GM12878 (cell line): ENCODE measurements at regions not wholly inside any gene's neighbourhood (a gene's known extent, or its start where the extent isn't known, plus 50 kb on each side); places are given as distances from the start of the nearest gene placed in this dataset.

Experiments
- ATF7 ChIP-seq: fragments of 450-650 bp; IDR thresholded peaks from 2 replicates; pipeline ENCODE4 v1.6.1; 2016; ENCODE audit warnings: low read depth, mild to moderate bottlenecking
- CEBPB ChIP-seq, 2 experiments: fragments of 150-350 bp in 1 of 2; IDR thresholded peaks; 2 replicates each; pipeline ENCODE4 v1.6.1; 2012 to 2014; ENCODE audit warnings: low read depth in 2 of 2, low read length in 2 of 2, borderline replicate concordance in 1 of 2, inconsistent platforms in 1 of 2
- DPF2 ChIP-seq: fragments of 450-650 bp; IDR thresholded peaks from 2 replicates; pipeline ENCODE4 v1.6.1; 2017; ENCODE audit warnings: mild to moderate bottlenecking
- ESRRA ChIP-seq: IDR thresholded peaks from 2 replicates; pipeline ENCODE4 v1.6.1; 2012; ENCODE audit warnings: mild to moderate bottlenecking, low read length, improper control_type of control experiment
- EZH2 ChIP-seq: IDR thresholded peaks from 2 replicates; pipeline ENCODE4 v1.6.1; 2012; ENCODE audit warnings: low read depth, mild to moderate bottlenecking, control low read depth, inconsistent platforms, low read length, borderline replicate concordance; ENCODE audit not compliant: control insufficient read depth
- MYB ChIP-seq: fragments of 150-350 bp; IDR thresholded peaks from 2 replicates; pipeline ENCODE4 v1.6.1; 2014; ENCODE audit warnings: mild to moderate bottlenecking, low read depth, low read length, borderline replicate concordance
- PAX8 ChIP-seq: fragments of 450-650 bp; IDR thresholded peaks from 2 replicates; pipeline ENCODE4 v1.6.1; 2017; ENCODE audit warnings: mild to moderate bottlenecking, moderate library complexity
- RAD21 ChIP-seq: IDR thresholded peaks from 2 replicates; pipeline ENCODE4 v1.6.1; 2011; ENCODE audit warnings: mild to moderate bottlenecking, low read depth, low read length, moderate library complexity; ENCODE audit not compliant: insufficient read depth
- REST ChIP-seq: IDR thresholded peaks from 2 replicates; pipeline ENCODE4 v1.6.1; 2012; ENCODE audit warnings: mild to moderate bottlenecking, low read depth, low read length
- RFX5 ChIP-seq: IDR thresholded peaks from 2 replicates; pipeline ENCODE4 v1.6.1; 2011; ENCODE audit warnings: low read depth, low read length, improper control_type of control experiment
- RUNX3 ChIP-seq: IDR thresholded peaks from 2 replicates; pipeline ENCODE4 v1.6.1; 2012; ENCODE audit warnings: low read length, inconsistent platforms
- TF ChIP-seq, protein P1 (sequence below), 3 experiments: IDR thresholded peaks in 2 of 3; conservative IDR thresholded peaks in 1 of 3; 2 replicates each; pipeline ENCODE4 v1.5.1; 2011; ENCODE audit warnings: low read depth in 3 of 3, low read length in 3 of 3, mild to moderate bottlenecking in 3 of 3, control low read depth in 2 of 3, moderate library complexity in 2 of 3, inconsistent platforms in 1 of 3, mixed read lengths in 1 of 3; ENCODE audit not compliant: control insufficient read depth in 2 of 3, insufficient read depth in 1 of 3; ENCODE audit errors: extremely low read depth in 1 of 3
- TF ChIP-seq, protein P2 (sequence below): fragments of 450-650 bp; IDR thresholded peaks from 2 replicates; pipeline ENCODE4 v1.6.1; 2014; ENCODE audit warnings: mild to moderate bottlenecking
- TF ChIP-seq, protein P3 (sequence below): fragments of 450-650 bp; IDR thresholded peaks from 2 replicates; pipeline ENCODE4 v1.6.1; 2017; ENCODE audit warnings: mild to moderate bottlenecking

GRCh38 chr9:22537721-22538120 lies 91.1 kb downstream of the DMRTA1 start:
- TF ChIP-seq ATF7 (no peak), RUNX3 (no peak), PAX8 (no peak), REST (no peak), ESRRA (no peak), CEBPB (IDR thresholded peaks at IDR 0.05; ENCODE audit: borderline replicate concordance in 1 of 2, low read depth in 2 of 2, low read length in 2 of 2) (no peak), RFX5 (no peak), DPF2 (no peak), MYB (no peak), RAD21 (no peak), EZH2 (no peak)
- TF ChIP-seq, protein P1, sequence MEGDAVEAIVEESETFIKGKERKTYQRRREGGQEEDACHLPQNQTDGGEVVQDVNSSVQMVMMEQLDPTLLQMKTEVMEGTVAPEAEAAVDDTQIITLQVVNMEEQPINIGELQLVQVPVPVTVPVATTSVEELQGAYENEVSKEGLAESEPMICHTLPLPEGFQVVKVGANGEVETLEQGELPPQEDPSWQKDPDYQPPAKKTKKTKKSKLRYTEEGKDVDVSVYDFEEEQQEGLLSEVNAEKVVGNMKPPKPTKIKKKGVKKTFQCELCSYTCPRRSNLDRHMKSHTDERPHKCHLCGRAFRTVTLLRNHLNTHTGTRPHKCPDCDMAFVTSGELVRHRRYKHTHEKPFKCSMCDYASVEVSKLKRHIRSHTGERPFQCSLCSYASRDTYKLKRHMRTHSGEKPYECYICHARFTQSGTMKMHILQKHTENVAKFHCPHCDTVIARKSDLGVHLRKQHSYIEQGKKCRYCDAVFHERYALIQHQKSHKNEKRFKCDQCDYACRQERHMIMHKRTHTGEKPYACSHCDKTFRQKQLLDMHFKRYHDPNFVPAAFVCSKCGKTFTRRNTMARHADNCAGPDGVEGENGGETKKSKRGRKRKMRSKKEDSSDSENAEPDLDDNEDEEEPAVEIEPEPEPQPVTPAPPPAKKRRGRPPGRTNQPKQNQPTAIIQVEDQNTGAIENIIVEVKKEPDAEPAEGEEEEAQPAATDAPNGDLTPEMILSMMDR (IDR thresholded peaks at IDR 0.05 in 2 of 3, conservative IDR thresholded peaks at IDR 0.05 in 1 of 3; ENCODE audit: control insufficient read depth in 2 of 3, extremely low read depth in 1 of 3, insufficient read depth in 1 of 3, low read depth in 3 of 3, low read length in 3 of 3) = no peak
- TF ChIP-seq, protein P2, sequence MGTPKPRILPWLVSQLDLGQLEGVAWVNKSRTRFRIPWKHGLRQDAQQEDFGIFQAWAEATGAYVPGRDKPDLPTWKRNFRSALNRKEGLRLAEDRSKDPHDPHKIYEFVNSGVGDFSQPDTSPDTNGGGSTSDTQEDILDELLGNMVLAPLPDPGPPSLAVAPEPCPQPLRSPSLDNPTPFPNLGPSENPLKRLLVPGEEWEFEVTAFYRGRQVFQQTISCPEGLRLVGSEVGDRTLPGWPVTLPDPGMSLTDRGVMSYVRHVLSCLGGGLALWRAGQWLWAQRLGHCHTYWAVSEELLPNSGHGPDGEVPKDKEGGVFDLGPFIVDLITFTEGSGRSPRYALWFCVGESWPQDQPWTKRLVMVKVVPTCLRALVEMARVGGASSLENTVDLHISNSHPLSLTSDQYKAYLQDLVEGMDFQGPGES = no peak
- TF ChIP-seq, protein P3, sequence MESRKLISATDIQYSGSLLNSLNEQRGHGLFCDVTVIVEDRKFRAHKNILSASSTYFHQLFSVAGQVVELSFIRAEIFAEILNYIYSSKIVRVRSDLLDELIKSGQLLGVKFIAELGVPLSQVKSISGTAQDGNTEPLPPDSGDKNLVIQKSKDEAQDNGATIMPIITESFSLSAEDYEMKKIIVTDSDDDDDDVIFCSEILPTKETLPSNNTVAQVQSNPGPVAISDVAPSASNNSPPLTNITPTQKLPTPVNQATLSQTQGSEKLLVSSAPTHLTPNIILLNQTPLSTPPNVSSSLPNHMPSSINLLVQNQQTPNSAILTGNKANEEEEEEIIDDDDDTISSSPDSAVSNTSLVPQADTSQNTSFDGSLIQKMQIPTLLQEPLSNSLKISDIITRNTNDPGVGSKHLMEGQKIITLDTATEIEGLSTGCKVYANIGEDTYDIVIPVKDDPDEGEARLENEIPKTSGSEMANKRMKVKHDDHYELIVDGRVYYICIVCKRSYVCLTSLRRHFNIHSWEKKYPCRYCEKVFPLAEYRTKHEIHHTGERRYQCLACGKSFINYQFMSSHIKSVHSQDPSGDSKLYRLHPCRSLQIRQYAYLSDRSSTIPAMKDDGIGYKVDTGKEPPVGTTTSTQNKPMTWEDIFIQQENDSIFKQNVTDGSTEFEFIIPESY = no peak
